Gastroesophageal sphincter (tissue), 4 donors: ENCODE measurements at regions not wholly inside any gene's neighbourhood (a gene's known extent, or its start where the extent isn't known, plus 50 kb on each side); places are given as distances from the start of the nearest gene placed in this dataset.

Experiments
- ATAC-seq: fragments of 150-250 bp; one replicate; pipeline ENCODE4 v1.9.1; 2016; ENCODE audit warnings: mild to moderate bottlenecking, moderate library complexity
- H3K27ac ChIP-seq, 4 donors: fragments of 200-600 bp; sonication (generic) in 3 of 4; 1 replicate in 3 of 4; 2 replicates in 1 of 4; pipeline ENCODE4 v1.5.1; 2016 to 2019
- H3K27me3 ChIP-seq: fragments of 200-600 bp; sonication (generic); one replicate; pipeline ENCODE4 v1.5.1; 2019
- H3K36me3 ChIP-seq, 2 donors: fragments of 200-600 bp; sonication (generic); one replicate each; pipeline ENCODE4 v1.5.1; 2019; ENCODE audit warnings: control low read depth in 1 of 2
- H3K4me1 ChIP-seq, 3 donors: fragments of 200-600 bp; sonication (generic); 1 replicate in 2 of 3; 2 replicates in 1 of 3; pipeline ENCODE4 v1.5.1; 2016 to 2019; ENCODE audit warnings: control low read depth in 2 of 3
- H3K4me3 ChIP-seq, 2 donors: fragments of 200-600 bp; sonication (generic); one replicate each; pipeline ENCODE4 v1.5.1; 2019; ENCODE audit warnings: mild to moderate bottlenecking in 1 of 2, moderate library complexity in 1 of 2
- H3K9me3 ChIP-seq, 3 donors: fragments of 200-600 bp; sonication (generic); one replicate each; pipeline ENCODE4 v1.5.1; 2017 to 2019; ENCODE audit warnings: control low read depth in 2 of 3
- CTCF ChIP-seq, 4 experiments: fragments of 200-600 bp in 2 of 4; fragments of 450-650 bp in 2 of 4; sonication (generic) in 1 of 4; IDR thresholded peaks; one replicate each; pipeline ENCODE4 v1.5.1; 2017 to 2019; ENCODE audit warnings: antibody characterized with exemption in 4 of 4, mild to moderate bottlenecking in 2 of 4, moderate library complexity in 2 of 4
- EP300 ChIP-seq: sonication (generic); formaldehyde crosslinking; IDR thresholded peaks from one replicate; pipeline ENCODE4 v1.6.1; 2017; ENCODE audit warnings: antibody characterized with exemption, mild to moderate bottlenecking
- POLR2A ChIP-seq, 2 donors: fragments of 450-650 bp; IDR thresholded peaks; one replicate each; pipeline ENCODE4 v1.6.1; 2017; ENCODE audit warnings: antibody characterized with exemption in 2 of 2, mild to moderate bottlenecking in 2 of 2, moderate library complexity in 1 of 2
- POLR2AphosphoS5 ChIP-seq: sonication (generic); formaldehyde crosslinking; IDR thresholded peaks from one replicate; pipeline ENCODE4 v1.6.1; 2017; ENCODE audit warnings: antibody characterized with exemption
- WGBS, 2 donors: methylation state at CpG; one replicate each; pipeline ENCODE4 v1.1.5; 2018; ENCODE audit warnings: low coverage in 1 of 2; 5-methylcytosine and 5-hydroxymethylcytosine counted together

GRCh38 chr4:83768146-83768545 is 232.2 kb downstream of the GPAT3 start:
- TF ChIP-seq POLR2A (IDR thresholded peaks at IDR 0.05) (no peak), EP300 (no peak), CTCF (IDR thresholded peaks at IDR 0.05) (no peak), POLR2AphosphoS5 (no peak)
- no peak overlapping the region for H3K27ac ChIP-seq
- H3K36me3 ChIP-seq = no peaks in the 10 kb centered on the region
- H3K27me3 ChIP-seq = no peaks in the 10 kb centered on the region
- 88 to 93% methylated on average over 4 to 5 of the region's 5 CpGs for WGBS, 2 donors
- no peaks in the 10 kb centered on the region for H3K4me1 ChIP-seq
- no peaks in the 10 kb centered on the region for H3K9me3 ChIP-seq
- H3K4me3 ChIP-seq = no peak overlapping the region
- ATAC-seq = no peak

GRCh38 chr4:83767067-83767466 is 231.2 kb downstream of the GPAT3 start:
- no peak overlapping the region for H3K27ac ChIP-seq
- 83 to 87% methylated on average over 1 to 2 of the region's 2 CpGs for WGBS, 2 donors
- H3K27me3 ChIP-seq = no peaks in the 10 kb centered on the region
- ATAC-seq = no peak
- H3K9me3 ChIP-seq = no peaks in the 10 kb centered on the region
- no peaks in the 10 kb centered on the region for H3K4me1 ChIP-seq
- H3K4me3 ChIP-seq = no peak overlapping the region
- TF ChIP-seq POLR2A (IDR thresholded peaks at IDR 0.05) (no peak), EP300 (no peak), CTCF (IDR thresholded peaks at IDR 0.05) (no peak), POLR2AphosphoS5 (no peak)
- H3K36me3 ChIP-seq = no peaks in the 10 kb centered on the region

GRCh38 chr4:83759611-83760010 is 223.7 kb downstream of the GPAT3 start:
- TF ChIP-seq POLR2A (IDR thresholded peaks at IDR 0.05) (no peak), CTCF (IDR thresholded peaks at IDR 0.05) (no peak), EP300 (no peak), POLR2AphosphoS5 (no peak)
- WGBS, 2 donors = 88 to 94% methylated on average over 5 of the region's 5 CpGs
- no peaks in the 10 kb centered on the region for H3K9me3 ChIP-seq
- no peaks in the 10 kb centered on the region for H3K36me3 ChIP-seq
- no peak overlapping the region for H3K4me3 ChIP-seq
- ATAC-seq = no peak
- no peak overlapping the region for H3K27ac ChIP-seq
- H3K4me1 ChIP-seq = no peaks in the 10 kb centered on the region
- no peaks in the 10 kb centered on the region for H3K27me3 ChIP-seq

GRCh38 chr4:83758285-83758684 is 222.4 kb downstream of the GPAT3 start:
- Histone ChIP-seq H3K27ac (no peak overlapping the region), H3K4me3 (no peak overlapping the region), H3K36me3 (no peaks in the 10 kb centered on the region), H3K4me1 (no peaks in the 10 kb centered on the region), H3K9me3 (no peaks in the 10 kb centered on the region), H3K27me3 (no peaks in the 10 kb centered on the region)
- WGBS, 2 donors = 60 to 86% methylated on average over 1 of the region's 1 CpG
- no peak for ATAC-seq
- TF ChIP-seq EP300 (no peak), CTCF (IDR thresholded peaks at IDR 0.05) (no peak), POLR2AphosphoS5 (no peak)

- 0 to 80% methylated on average over 1 of the region's 2 CpGs for WGBS, 2 donors
- Histone ChIP-seq H3K9me3 (no peaks in the 10 kb centered on the region), H3K27ac (no peak overlapping the region), H3K4me3 (no peak overlapping the region), H3K4me1 (no peaks in the 10 kb centered on the region), H3K36me3 (no peaks in the 10 kb centered on the region), H3K27me3 (no peaks in the 10 kb centered on the region)
- ATAC-seq = no peak
- no peak for TF ChIP-seq POLR2A (IDR thresholded peaks at IDR 0.05)
Measured at GRCh38 chr4:83757121-83757621, 221.3 kb downstream of the GPAT3 start.
